ENCODE measurements at regions not wholly inside any gene's neighbourhood (a gene's known extent, or its start where the extent isn't known, plus 50 kb on each side); places are given as distances from the start of the nearest gene placed in this dataset.

- Histone ChIP-seq H2BK20ac (ENCODE audit: low read length) (no peak overlapping the region), H2BK12ac (ENCODE audit: low read depth, low read length) (no peak overlapping the region), H3K18ac (ENCODE audit: extremely low read depth, low read length) (no peak overlapping the region), H3K23ac (ENCODE audit: insufficient read length) (no peak overlapping the region), H3K4me2 (ENCODE audit: insufficient read depth in 1 of 2, low read depth in 2 of 2, low read length in 2 of 2) (no peak overlapping the region), H2AK5ac (ENCODE audit: low read depth, low read length) (no peak overlapping the region), H3K4me3 (ENCODE audit: extremely low read depth in 1 of 4, insufficient read depth in 2 of 4, low read depth in 3 of 4, low read length in 4 of 4) (no peak overlapping the region), H2BK120ac (replicated peaks; ENCODE audit: low read depth, low read length) (no peak overlapping the region), H3K9ac (replicated peaks in 1 of 4; ENCODE audit: extremely low read depth in 1 of 4, low read depth in 3 of 4, low read length in 3 of 4) (no peak overlapping the region), H2AFZ (ENCODE audit: low read length) (no peak overlapping the region), H2BK15ac (ENCODE audit: low read length) (no peak overlapping the region), H3K9me3 (ENCODE audit: insufficient read depth in 2 of 2, low read depth in 1 of 2, low read length in 1 of 2) (no peaks in the 10 kb centered on the region), H3K4ac (replicated peaks; ENCODE audit: insufficient read length, low read depth, low read length) (no peak overlapping the region), H3K27me3 (replicated peaks in 1 of 4; ENCODE audit: control insufficient read depth in 3 of 4, extremely low read depth in 1 of 4, insufficient read depth in 3 of 4, low read length in 3 of 4) (no peaks in the 10 kb centered on the region), H3K79me1 (ENCODE audit: low read depth, low read length) (no peaks in the 10 kb centered on the region), H4K20me1 (replicated peaks in 1 of 2; ENCODE audit: control insufficient read depth in 1 of 2, insufficient read depth in 2 of 2, low read length in 2 of 2) (no peaks in the 10 kb centered on the region), H3K79me2 (ENCODE audit: control insufficient read depth in 1 of 2, insufficient read depth in 2 of 2, low read length in 2 of 2) (no peaks in the 10 kb centered on the region), H4K5ac (ENCODE audit: insufficient read length, low read depth, low read length) (no peak overlapping the region), H3K27ac (ENCODE audit: low read depth, low read length) (no peak overlapping the region), H3K14ac (ENCODE audit: insufficient read length) (no peak overlapping the region), H4K91ac (replicated peaks; ENCODE audit: insufficient read length, low read length) (no peak overlapping the region), H2BK5ac (ENCODE audit: low read depth, low read length) (no peak overlapping the region), H4K8ac (ENCODE audit: extremely low read depth, insufficient read depth, low read length) (no peak overlapping the region), H3K4me1 (replicated peaks in 1 of 4; ENCODE audit: control insufficient read depth in 3 of 4, insufficient read depth in 4 of 4, low read length in 3 of 4) (no peaks in the 10 kb centered on the region), H3K23me2 (ENCODE audit: low read depth, low read length) (no peaks in the 10 kb centered on the region), H3K56ac (replicated peaks; ENCODE audit: insufficient read length, low read depth, low read length) (no peak overlapping the region), H3K36me3 (ENCODE audit: control insufficient read depth in 2 of 4, insufficient read depth in 4 of 4, low read length in 3 of 4) (no peaks in the 10 kb centered on the region)
- 87% methylated on average over 6 of the region's 6 CpGs; no CpG with 5 or more reads in 1 of the 2 experiments for WGBS, 2 experiments (ENCODE audit: extremely low coverage in 1 of 2, insufficient coverage in 1 of 2, insufficient read length in 1 of 2, insufficient replicate concordance in 2 of 2, low coverage in 1 of 2, low lambda C conversion rate in 2 of 2, missing lambda C conversion rate in 1 of 2)
- DNase-seq (ENCODE audit: low read depth in 1 of 2, low spot score in 2 of 2), result no peak
- ChIA-PET POLR2A (ENCODE audit: partially characterized antibody) (no interaction called here), CTCF (ENCODE audit: partially characterized antibody) (no interaction called here)
- no peak for TF ChIP-seq ZNF274 (IDR thresholded peaks at IDR 0.05; ENCODE audit: borderline replicate concordance, extremely low read depth, low read length)
- TF ChIP-seq YY1 (IDR thresholded peaks at IDR 0.05; ENCODE audit: low read depth, low read length), result no peak
- no peak for TF ChIP-seq SP1 (IDR thresholded peaks at IDR 0.05; ENCODE audit: low read depth, low read length)
- no peak for TF ChIP-seq CTCF (IDR thresholded peaks at IDR 0.05; ENCODE audit: control extremely low read depth in 1 of 3, insufficient read depth in 1 of 3, low read depth in 1 of 3, low read length in 3 of 3)
- no peak for TF ChIP-seq SAP30 (IDR thresholded peaks at IDR 0.05; ENCODE audit: insufficient read depth, insufficient replicate concordance, low read length)
- no peak for TF ChIP-seq EZH2 (IDR thresholded peaks at IDR 0.05; ENCODE audit: low read depth, low read length, severe bottlenecking)
- TF ChIP-seq JUN (IDR thresholded peaks at IDR 0.05; ENCODE audit: low read depth, low read length), result no peak
- no peak for TF ChIP-seq NANOG (IDR thresholded peaks at IDR 0.05; ENCODE audit: insufficient read depth, low read depth, low read length, poor library complexity, severe bottlenecking)
- TF ChIP-seq HDAC6 (IDR thresholded peaks at IDR 0.05; ENCODE audit: low read depth, low read length), result no peak
- TF ChIP-seq TAF1 (IDR thresholded peaks at IDR 0.05; ENCODE audit: low read depth, low read length), result no peak
- TF ChIP-seq HDAC2 (IDR thresholded peaks at IDR 0.05; ENCODE audit: borderline replicate concordance in 1 of 2, low read depth in 2 of 2, low read length in 2 of 2), result no peak
- no peak for TF ChIP-seq CHD2 (IDR thresholded peaks at IDR 0.05; ENCODE audit: low read length)
- no peak for FAIRE-seq
Measured at GRCh38 chr11:13174090-13174489, 103.5 kb upstream of the BMAL1 start.
